ENCODE measurements at regions not wholly inside any gene's neighbourhood (a gene's known extent, or its start where the extent isn't known, plus 50 kb on each side); places are given as distances from the start of the nearest gene placed in this dataset.

DNA sequence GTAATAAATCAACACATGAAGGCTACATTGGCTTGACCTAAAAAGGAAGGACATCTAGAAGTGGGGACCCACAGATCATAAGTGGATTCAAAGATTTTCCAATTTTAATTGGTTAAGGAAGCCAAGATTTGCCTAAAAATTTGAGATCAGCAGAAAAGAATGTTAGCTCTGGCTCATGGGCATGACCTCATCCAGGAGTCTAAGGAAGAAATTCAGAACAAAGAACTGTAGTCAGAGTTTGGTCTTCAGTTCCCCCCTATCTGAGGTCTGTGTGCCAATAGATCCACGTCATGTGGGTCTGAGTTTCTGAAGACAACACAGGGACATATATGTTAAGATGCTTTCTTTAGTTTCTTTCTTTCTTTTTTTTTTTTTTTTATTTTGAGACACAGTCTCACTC lies 648.8 kb upstream of the SPRY2 start:
- ATAC-seq (peak in 1 of 2 donors; percentile 50), DNase-seq (no peak)
- intact Hi-C loops (cut with DNase I), result no loop called here

DNA sequence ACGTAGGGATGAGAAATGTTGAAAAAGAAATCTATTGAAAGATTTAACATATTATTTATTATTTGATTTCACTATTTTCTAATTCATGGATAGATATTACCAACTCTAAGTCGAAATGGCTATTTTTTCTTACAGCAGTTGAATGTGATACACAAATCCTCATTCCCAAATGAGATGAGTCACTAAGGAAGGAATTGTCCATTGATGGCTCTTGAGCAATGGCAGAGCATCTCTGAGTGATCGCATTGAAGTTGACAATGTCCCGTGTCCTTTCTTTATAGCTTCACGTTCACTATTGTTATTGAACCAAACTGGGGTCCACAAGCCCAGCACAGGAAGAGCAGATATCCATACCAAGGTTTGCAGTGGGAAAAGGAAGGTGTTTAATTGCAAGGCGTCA lies 648.3 kb upstream of the SPRY2 start:
- intact Hi-C loops (cut with DNase I), result no loop called here
- no peak for DNase-seq
- no peak for ATAC-seq

DNA sequence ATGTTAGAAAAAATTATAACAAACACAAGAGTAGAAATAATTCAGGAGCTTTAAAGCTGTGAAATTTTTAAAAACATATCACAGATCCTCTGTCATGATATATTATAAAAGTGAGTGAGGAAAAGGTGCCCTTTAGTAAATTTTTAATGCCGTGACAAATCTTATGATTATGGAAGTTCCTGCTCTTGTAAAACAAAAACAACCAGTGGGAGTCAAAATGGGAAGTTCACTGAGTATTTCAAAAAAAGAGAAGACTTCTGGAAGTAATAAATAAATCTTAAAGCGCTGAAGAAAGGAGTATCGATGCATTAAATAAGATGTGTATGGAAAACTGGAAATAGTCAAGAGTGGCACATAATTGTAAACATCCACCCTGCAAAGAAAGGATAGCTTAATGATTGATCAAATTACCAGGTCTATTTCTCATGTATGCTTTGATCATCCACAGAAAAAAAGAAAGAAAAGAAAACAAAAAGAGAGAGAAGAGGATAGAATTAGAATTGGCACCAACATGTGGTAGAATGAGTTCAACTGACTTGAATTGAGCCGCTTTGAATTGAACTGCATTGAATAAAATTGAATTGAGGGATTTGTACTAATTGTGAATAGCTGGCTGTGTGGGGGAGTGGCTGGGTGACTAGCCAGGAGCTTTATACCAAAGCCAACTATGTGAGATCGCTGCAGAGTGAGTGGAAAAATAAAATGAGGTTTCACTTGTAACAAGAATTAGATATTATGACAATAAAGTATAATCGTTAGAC lies 647.6 kb upstream of the SPRY2 start:
- no peak for ATAC-seq

DNA sequence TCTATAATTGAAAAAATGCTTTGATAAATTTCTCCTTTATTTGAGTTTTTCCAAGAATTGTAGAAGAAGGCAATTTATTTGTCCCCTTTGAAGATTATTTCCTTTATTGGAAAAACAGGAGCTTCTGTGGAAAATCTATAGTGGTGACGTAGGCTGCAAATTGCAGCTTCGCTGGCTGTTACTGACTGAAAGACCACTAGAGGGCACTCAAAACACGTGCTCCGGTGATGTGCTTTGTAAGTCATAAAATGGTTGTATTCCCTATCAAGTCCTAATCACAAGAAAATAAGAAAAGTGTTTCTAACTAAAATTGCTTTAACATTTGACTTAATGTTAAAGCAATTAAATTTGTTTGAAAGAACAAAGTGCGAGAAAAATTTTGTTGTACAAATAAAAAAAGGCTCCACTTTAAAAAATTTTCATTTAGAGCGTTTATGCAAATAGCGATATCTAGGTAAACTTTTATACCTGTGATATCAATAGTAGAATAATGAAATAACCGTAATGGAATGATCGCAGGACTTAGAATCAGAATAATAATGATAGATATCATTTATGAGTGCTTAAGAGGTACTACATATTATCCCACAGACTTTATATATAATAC lies 638.2 kb upstream of the SPRY2 start:
- DNase-seq, result peak; percentile 26
- intact Hi-C loops (cut with DNase I), result no loop called here
- ATAC-seq, result peak in 1 of 2 donors; percentile 48

More for the DNA sequence above, 647.6 kb upstream of the SPRY2 start:
- intact Hi-C loops (cut with DNase I), result no loop called here
- no peak for DNase-seq

DNA sequence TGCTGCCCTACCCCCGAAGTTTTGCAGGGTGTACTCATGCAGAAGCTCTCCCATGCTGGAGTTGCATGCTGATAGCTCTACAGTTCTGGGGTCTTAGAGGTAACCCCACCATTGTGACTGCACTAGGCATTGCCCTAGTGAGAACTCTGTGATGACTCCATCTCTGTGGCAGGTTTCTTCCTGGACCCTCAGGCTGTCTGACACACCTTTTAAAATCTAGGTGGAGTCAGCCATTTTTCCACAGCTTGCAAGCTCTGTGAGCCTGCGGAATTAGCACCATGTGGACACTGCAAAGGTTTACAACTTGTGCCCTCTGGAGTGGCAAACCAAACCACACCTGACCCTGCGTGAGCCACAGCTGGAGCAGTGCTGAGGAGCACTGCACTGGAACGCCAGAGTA lies 636.2 kb upstream of the SPRY2 start:
- DNase-seq (no peak), ATAC-seq (no peak)
- intact Hi-C loops (cut with DNase I), result no loop called here

DNA sequence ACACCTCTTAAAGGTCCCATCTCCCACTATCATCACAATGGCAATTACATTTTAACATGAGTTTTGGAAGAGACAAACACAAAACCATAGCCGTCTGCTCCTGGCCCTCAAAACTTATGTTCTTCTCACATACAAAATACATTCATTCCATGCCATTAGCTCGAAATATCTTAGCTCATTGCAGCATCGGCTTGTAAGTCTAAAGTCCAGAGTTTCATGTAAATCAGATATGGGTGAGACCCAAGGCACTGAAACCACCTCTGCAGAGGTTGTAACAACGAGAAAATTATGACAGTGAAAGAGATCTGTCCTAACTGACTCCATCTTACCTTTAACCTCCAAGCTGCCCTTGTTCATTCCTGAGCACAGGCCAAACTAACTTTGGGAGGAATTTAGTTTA lies 635.0 kb upstream of the SPRY2 start:
- intact Hi-C loops (cut with DNase I), result no loop called here
- no peak for ATAC-seq
- DNase-seq, result no peak

DNA sequence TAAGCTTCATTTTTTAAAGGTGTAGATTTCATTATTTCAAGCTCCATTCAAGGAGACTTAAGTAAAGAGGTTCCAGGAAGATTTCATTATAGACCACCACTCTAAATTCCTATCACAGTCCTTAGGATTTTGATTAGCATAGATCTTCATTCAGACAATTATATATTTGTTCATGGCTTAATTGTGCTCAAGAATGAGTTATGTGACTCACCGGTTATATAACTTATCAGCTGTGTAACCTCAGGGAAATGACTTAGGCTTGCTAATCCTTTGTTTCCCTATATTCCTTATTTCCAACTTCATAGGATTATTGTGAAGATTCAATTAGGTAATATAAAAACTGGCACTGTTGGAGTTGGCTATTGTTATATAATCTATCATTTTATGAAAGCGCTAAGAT lies 632.8 kb upstream of the SPRY2 start:
- DNase-seq (no peak), ATAC-seq (no peak)
- intact Hi-C loops (cut with DNase I), result no loop called here

DNA sequence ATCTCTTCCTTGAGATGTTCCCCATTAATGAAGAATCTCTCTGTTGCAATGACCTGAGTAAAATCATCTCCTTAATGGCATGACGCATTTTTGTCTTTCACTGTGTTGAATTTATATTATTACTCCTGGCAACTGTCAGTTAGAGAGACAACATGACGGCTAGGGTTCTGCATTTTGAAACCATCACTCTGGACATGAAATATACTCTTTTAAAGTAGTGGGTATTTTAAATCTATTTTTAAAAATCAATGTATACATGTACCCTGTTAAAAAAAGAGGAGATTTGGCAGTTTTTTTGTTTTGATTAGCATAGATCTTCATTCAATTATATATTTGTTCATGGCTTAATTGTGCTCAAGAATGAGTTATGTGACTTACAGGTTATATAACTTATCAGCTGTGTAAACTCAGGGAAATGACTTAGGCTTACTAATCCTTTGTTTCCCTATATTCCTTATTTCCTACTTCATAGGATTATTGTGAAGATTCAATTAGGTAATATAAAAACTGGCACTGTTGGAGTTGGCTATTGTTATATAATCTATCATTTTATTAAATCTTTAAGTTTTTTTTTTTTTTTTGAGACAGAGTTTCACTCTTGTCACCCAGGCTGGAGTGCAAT lies 632.0 kb upstream of the SPRY2 start:
- no peak for DNase-seq
- no peak for ATAC-seq
- intact Hi-C loops (cut with DNase I), result no loop called here

DNA sequence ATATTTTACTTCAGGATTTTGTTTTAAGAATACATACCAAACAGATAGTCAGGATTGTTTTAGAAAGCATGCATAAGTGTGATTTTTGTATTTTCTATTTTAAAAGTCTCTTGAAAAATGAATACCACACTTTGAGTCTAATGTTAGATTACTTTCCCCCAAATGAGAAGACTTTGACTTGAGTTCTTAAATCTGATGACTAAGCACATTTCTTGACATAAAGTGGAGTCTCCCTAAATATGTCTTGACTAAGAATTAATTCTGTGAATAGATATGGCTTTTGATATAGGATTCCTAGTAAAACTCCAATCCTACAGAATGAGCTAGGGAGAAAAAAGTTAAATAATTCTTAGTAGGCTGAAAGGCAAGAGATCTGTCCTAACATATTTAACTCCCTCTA lies 624.2 kb upstream of the SPRY2 start:
- ATAC-seq, result no peak
- DNase-seq, result no peak
- intact Hi-C loops (cut with DNase I), result no loop called here

DNA sequence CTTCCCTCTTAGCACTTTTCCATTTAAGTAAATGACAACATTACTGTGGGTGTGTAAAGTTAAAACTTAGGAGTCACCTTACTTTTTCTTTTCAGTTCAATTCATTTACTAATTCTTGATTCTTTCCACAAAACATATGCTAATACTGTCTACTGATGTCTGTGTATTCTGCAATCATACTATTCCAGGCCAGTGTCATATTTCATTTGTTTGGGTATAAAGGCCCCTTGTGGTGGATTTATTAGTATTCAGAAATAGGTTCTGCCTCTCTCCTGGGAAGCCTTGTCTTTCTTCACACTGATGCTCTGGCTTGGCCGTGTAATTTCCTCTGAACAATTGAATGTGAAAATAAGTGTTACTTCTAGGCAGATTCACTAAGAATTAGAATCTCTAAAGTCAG lies 621.9 kb upstream of the SPRY2 start:
- ATAC-seq (peak; percentile 47 to 50), DNase-seq (no peak)
- intact Hi-C loops (cut with DNase I), result no loop called here

DNA sequence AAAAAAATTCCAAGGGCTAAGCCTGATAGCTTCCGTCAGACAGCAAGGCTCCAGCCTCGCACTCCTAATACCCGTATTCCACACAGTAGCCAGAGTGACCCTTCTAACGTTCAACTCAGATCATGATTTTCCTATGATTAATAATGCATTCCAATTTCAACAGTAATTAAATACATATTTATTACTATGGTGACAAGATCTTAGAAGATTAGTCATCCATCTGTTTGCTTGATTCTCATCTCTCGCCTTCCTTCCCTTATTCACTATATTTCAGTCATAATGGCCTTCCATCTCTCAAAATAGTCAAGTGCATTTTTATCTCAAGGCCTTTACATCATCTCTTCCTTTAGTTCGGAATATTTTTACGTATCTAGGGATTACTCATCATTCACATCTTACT lies 621.2 kb upstream of the SPRY2 start:
- intact Hi-C loops (cut with DNase I), result no loop called here
- ATAC-seq (no peak), DNase-seq (no peak)

DNA sequence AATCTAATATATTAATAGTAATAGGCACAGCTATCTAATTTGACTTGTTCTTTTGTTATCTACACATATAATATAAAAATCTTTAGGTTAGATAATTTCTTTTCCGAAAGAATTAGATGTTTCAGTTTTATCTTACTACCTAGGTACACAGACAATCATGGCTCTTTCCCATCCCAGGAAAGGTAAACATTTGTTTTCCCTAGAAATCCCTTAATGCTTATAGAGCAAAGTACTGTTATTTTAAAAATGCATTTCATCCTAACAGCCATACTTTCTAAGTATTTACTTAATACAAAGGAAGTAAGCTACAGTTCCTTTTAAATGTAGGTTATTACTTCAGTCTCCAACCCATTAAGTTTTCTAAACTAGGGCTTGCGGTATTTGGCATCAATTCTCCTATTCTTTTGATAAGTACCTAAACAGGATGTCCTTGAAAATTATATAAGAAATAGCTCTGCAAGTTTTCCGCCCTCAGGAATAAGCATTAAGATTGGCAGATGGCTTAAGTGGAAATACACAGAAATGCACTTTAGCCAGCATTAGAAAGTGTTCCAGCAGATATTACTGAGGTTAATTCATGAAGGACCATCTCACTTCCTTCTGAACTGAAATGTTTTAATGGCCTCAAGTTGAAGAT lies 616.2 kb upstream of the SPRY2 start:
- ATAC-seq (no peak), DNase-seq (no peak)
- intact Hi-C loops (cut with DNase I), result no loop called here

DNA sequence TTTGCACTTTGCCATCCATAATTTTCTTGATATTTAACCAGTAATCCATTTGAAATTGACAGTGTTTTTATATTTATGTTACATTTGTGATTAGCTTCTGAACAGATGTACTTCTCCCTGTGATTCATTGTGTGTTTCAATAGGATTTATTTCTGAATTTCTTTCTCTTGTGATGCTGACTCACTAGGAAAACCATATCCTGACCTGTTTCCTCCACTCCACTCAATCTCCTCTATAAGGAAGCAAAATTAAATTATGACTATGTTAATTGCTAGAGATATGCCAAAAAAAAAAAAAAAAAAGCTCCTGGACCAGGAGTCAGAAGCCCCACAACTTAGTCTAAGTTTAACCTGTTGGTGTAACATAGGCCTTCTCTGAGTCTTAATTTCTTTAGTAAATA lies 614.6 kb upstream of the SPRY2 start:
- no peak for ATAC-seq
- intact Hi-C loops (cut with DNase I), result no loop called here
- DNase-seq, result no peak

DNA sequence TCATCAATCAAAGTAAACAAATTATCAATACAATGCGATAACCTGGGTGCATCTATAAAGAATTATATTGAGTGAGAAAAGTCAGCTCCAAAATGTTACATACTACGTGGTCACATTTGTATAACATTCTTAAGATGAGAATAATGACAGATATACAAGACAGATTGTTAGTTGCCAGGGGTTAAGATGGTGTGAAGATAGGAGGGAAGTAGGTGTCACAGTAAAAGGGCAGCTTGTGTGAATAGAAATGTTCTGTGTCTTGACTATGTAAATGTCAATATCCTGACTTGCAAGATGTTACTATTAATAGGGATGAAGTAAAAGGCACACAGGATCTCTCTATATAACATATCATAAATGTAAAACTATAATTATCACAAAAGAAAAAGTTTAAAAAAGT lies 611.2 kb upstream of the SPRY2 start:
- DNase-seq (no peak), ATAC-seq (no peak)
- intact Hi-C loops (cut with DNase I), result no loop called here

DNA sequence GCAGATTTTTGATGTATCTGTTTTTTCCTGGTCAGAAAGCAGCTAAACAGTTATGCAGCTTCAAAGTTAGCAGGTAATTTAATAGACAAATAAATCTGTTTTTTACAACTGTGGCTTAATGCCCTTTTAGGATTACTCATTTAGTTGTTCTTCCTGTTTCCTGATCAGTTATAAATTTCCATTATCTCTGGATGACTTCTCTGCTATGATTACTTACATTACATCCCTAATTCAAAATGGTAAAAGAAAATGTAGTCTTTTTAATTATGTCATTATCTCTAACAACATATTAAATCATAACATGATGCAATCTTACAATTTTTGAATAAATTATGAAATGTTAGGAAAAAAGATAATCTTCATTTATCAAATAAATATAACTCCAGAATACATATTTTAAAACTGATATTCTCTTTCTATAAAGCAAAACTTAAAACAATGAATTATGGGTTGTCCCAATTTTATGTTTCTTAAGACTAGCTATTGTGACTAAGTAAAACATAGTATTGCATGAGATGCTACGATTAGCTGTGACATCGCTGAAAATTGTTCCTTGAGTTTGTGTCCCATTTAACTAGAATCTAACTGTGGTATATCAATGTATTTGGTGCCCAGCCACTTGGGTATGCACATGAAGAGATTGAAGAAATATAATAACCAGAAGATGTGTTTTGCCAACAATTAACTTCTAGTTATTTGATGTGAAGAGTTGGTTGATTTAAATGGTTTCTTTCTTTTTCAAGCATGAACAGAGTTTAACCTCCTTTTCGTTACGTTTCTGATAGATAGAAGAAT lies 605.3 kb upstream of the SPRY2 start:
- intact Hi-C loops (cut with DNase I), result no loop called here
- ATAC-seq, result no peak
- DNase-seq, result no peak

DNA sequence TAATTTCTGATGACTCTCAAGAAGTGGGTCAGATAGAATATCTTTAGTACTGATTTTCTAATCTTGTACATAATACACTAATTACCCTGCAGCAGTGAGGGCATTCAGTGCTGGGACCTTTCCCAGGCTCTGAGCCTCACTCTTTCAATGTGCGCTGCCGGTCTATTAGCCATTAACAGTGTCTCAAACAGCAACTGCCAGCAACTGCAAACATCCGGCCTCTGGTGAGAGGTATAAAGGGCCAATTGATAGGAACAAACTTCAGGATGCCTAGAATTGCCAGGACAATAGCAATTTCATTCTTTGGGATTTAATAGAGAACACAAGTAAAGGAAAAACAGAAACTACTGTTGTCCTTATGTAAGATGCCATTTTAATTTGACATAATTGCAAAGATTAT lies 604.4 kb upstream of the SPRY2 start:
- intact Hi-C loops (cut with DNase I), result no loop called here
- peak; percentile 30 to 41 for ATAC-seq
- no peak for DNase-seq

DNA sequence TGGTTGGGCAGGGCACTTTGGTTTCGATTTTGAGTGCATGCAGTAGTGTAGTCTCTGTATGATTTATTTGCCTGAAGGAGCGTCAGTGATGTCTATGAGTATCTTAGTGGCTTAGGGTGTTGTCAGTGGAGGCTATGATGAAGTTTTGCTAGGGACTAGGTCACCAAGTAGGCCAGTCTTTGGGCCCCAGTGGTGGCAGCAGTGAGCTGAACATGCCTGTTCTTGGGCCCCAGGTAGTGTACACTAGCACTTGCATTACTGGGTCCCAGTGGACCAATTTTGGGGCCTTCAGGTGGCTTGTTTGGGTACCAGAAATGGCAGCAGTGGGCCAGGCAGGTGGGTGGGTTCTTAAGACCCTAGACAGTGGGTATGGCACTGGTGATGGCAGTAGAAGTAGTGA lies 598.7 kb upstream of the SPRY2 start:
- intact Hi-C loops (cut with DNase I), result no loop called here
- no peak for DNase-seq
- no peak for ATAC-seq

DNA sequence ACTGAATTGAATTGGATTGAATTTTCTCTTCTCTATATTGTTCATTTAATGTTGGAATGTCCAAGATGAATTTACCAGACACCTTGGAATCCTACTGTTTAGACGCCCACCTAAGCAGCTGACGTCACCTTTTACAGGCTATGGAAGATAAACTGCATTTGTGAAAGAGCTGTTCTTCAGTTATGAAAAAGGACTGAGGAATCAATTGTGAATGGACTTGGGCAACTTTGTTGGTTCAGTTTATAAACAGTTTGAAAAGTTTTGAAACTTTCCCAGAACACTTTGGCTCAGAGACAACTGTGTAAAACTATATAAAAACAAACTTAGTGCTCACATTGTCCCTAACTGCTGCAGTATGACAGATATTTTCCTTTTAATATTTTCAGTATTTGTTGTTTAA lies 590.8 kb upstream of the SPRY2 start:
- intact Hi-C loops (cut with DNase I), result no loop called here
- peak in 1 of 2 donors; percentile 47 for ATAC-seq

DNA sequence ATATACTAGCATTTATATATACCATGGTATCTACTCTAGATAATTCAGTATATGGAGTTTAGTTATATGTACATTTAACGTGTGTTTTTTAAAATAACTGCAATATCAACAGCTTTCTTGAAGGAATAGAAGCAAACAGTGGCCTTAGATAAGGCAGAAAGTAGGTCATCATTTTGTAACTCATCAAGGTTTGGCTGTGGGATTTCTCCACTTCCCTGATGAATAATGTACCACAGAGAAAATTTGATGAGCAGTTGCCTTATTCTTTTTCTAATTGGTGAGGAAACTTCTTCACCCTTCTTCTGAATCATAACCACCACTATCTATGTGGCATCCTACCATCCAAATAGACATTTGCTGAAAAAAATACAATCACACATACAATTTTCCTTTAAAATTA lies 590.2 kb upstream of the SPRY2 start:
- DNase-seq (no peak), ATAC-seq (peak in 1 of 2 donors; percentile 65)
- intact Hi-C loops (cut with DNase I), result no loop called here

More for the DNA sequence above, 590.8 kb upstream of the SPRY2 start:
- DNase-seq, result peak; percentile 22

DNA sequence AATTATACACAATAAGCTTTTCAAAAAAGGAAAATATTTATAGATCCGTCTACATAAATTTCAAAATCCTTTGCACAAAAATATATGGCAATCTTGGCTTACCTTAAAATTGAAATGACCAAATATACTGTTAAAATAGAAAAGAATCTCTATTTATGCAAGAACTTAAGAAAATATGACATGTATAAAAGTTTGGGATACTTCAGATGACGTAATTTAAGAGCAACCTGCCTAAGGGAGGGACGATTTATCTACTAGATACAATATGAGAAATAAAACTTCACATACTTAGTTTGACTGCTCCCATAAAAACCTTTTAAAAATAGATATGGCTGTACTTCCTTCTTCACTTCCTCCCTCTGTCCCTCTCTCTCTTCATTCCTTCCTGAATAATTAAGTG lies 587.3 kb upstream of the SPRY2 start:
- no peak for DNase-seq
- no peak for ATAC-seq
- intact Hi-C loops (cut with DNase I), result no loop called here
